ENCODE measurements at regions not wholly inside any gene's neighbourhood (a gene's known extent, or its start where the extent isn't known, plus 50 kb on each side); places are given as distances from the start of the nearest gene placed in this dataset.

DNA sequence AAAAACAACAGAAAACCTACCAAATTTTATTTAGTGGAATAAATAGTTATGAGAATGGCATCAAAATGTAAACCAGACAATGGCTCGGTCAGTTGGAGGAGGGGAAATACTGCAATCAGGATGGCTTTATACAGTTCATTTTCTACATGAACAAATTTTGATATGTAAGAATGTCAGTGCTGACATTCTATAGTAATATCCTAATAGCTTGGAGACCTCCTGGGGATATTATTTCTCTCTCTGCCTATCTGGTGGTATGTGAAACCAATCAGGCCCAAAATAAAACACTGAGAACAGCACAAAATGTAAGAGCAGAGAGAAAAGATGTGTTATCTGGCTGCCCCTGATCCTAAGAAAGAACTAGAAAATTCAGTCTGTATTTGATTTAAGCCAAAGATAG is 327.7 kb downstream of the UBE3D start:
- no peak overlapping the region for H2AFZ ChIP-seq (ENCODE audit: insufficient read depth, low read depth, low read length, poor library complexity, severe bottlenecking)
- WGBS (ENCODE audit: insufficient coverage): no CpG with 5 or more reads among the region's 1 CpG
- H3K36me3 ChIP-seq (replicated peaks in 1 of 2; ENCODE audit: control insufficient read depth in 1 of 2, insufficient read depth in 2 of 2, low read length in 2 of 2): no peaks in the 10 kb centered on the region
- H3K4me3 ChIP-seq (replicated peaks in 1 of 3; ENCODE audit: low read depth in 2 of 3, low read length in 3 of 3): no peak overlapping the region
- H3K36me3 Mint-ChIP-seq: no peaks in the 10 kb centered on the region
- no peak overlapping the region for H3K4me3 Mint-ChIP-seq
- no peaks in the 10 kb centered on the region for H3K27me3 ChIP-seq (ENCODE audit: control insufficient read depth in 2 of 2, insufficient read depth in 2 of 2, low read length in 2 of 2)
- TF ChIP-seq CTCF (IDR thresholded peaks at IDR 0.05): no peak
- H4K20me1 ChIP-seq (ENCODE audit: insufficient read depth, low read length): no peaks in the 10 kb centered on the region
- DNase-seq: no peak
- peaks cover 0 to 10% (median 7%) of the 10 kb centered on the region in 3 donors for H3K27me3 Mint-ChIP-seq (ENCODE audit: low read depth in 3 of 3)
- H3K79me2 ChIP-seq (ENCODE audit: insufficient read depth, low read length): no peaks in the 10 kb centered on the region
- H3K27ac Mint-ChIP-seq: no peak overlapping the region
- no peaks in the 10 kb centered on the region for H3K4me1 Mint-ChIP-seq
- no peak overlapping the region for H3K9ac ChIP-seq (ENCODE audit: insufficient read depth, low read length, poor library complexity, severe bottlenecking)
- no peaks in the 10 kb centered on the region for H3K9me3 ChIP-seq (replicated peaks in 1 of 2; ENCODE audit: control insufficient read depth in 1 of 2, insufficient read depth in 1 of 2, low read length in 2 of 2)
- H3K4me2 ChIP-seq (replicated peaks; ENCODE audit: extremely low read depth, low read length, poor library complexity, severe bottlenecking): no peak overlapping the region
- H3K27ac ChIP-seq (ENCODE audit: low read depth in 1 of 2, low read length in 2 of 2): no peak overlapping the region
- H3K9me3 Mint-ChIP-seq: peaks cover 0 to 6% (median 0%) of the 10 kb centered on the region in 7 donors
- intact Hi-C loops (cut with micrococcal nuclease): no loop called here
- no peaks in the 10 kb centered on the region for H3K4me1 ChIP-seq (ENCODE audit: control insufficient read depth in 1 of 2, insufficient read depth in 2 of 2, low read length in 2 of 2)

- Histone ChIP-seq H2AFZ (ENCODE audit: insufficient read depth, low read depth, low read length, poor library complexity, severe bottlenecking) (no peak overlapping the region), H3K79me2 (ENCODE audit: insufficient read depth, low read length) (no peaks in the 10 kb centered on the region), H3K9ac (ENCODE audit: insufficient read depth, low read length, poor library complexity, severe bottlenecking) (no peak overlapping the region), H3K4me3 (replicated peaks in 1 of 3; ENCODE audit: low read depth in 2 of 3, low read length in 3 of 3) (no peak overlapping the region), H3K27ac (ENCODE audit: low read depth in 1 of 2, low read length in 2 of 2) (no peak overlapping the region), H4K20me1 (ENCODE audit: insufficient read depth, low read length) (no peaks in the 10 kb centered on the region), H3K9me3 (replicated peaks in 1 of 2; ENCODE audit: control insufficient read depth in 1 of 2, insufficient read depth in 1 of 2, low read length in 2 of 2) (no peaks in the 10 kb centered on the region), H3K4me1 (ENCODE audit: control insufficient read depth in 1 of 2, insufficient read depth in 2 of 2, low read length in 2 of 2) (no peaks in the 10 kb centered on the region), H3K27me3 (ENCODE audit: control insufficient read depth in 2 of 2, insufficient read depth in 2 of 2, low read length in 2 of 2) (no peaks in the 10 kb centered on the region), H3K4me2 (replicated peaks; ENCODE audit: extremely low read depth, low read length, poor library complexity, severe bottlenecking) (no peak overlapping the region), H3K36me3 (replicated peaks in 1 of 2; ENCODE audit: control insufficient read depth in 1 of 2, insufficient read depth in 2 of 2, low read length in 2 of 2) (no peaks in the 10 kb centered on the region)
- intact Hi-C loops (cut with micrococcal nuclease): no loop called here
- peaks cover 0 to 7% (median 2%) of the 10 kb centered on the region in 7 donors for H3K9me3 Mint-ChIP-seq
- DNase-seq: no peak
- no CpG with 5 or more reads among the region's 1 CpG for WGBS (ENCODE audit: insufficient coverage)
- H3K36me3 Mint-ChIP-seq: no peaks in the 10 kb centered on the region
- no peak for TF ChIP-seq CTCF (IDR thresholded peaks at IDR 0.05)
- no peak overlapping the region for H3K27ac Mint-ChIP-seq
- no peaks in the 10 kb centered on the region for H3K4me1 Mint-ChIP-seq
- no peak overlapping the region for H3K4me3 Mint-ChIP-seq
- peaks cover 0 to 12% (median 7%) of the 10 kb centered on the region in 3 donors for H3K27me3 Mint-ChIP-seq (ENCODE audit: low read depth in 3 of 3)
Observed at GRCh38 chr6:82738773-82739172, 326.9 kb downstream of the UBE3D start.
